H9 (cell line): ENCODE measurements at regions not wholly inside any gene's neighbourhood (a gene's known extent, or its start where the extent isn't known, plus 50 kb on each side); places are given as distances from the start of the nearest gene placed in this dataset.

ENCODE experiments used
- DNase-seq: peaks from one replicate; pipeline ENCODE4 v3.0.0-alpha.2; 2017
- H2AFZ ChIP-seq: one replicate; pipeline ENCODE4 v1.6.1; 2013; ENCODE audit warnings: mild to moderate bottlenecking, low read length, control low read depth, moderate library complexity
- H2AK5ac ChIP-seq: 2 replicates; pipeline ENCODE4 v1.6.1; 2013; ENCODE audit warnings: low read length, control low read depth, mixed read lengths; ENCODE audit not compliant: insufficient read length
- H2BK120ac ChIP-seq: one replicate; pipeline ENCODE4 v1.6.1; 2013; ENCODE audit warnings: low read depth, mild to moderate bottlenecking, low read length, control low read depth, inconsistent platforms; ENCODE audit not compliant: poor library complexity, severe bottlenecking
- H2BK12ac ChIP-seq: 2 replicates; pipeline ENCODE4 v1.6.1; 2013; ENCODE audit warnings: low read length, control low read depth, mixed read lengths, low read depth; ENCODE audit not compliant: insufficient read length
- H2BK15ac ChIP-seq: 2 replicates; pipeline ENCODE4 v1.6.1; 2013; ENCODE audit warnings: low read depth, low read length, control low read depth
- H2BK20ac ChIP-seq: one replicate; pipeline ENCODE4 v1.6.1; 2013; ENCODE audit warnings: low read depth, mild to moderate bottlenecking, low read length, control low read depth, inconsistent platforms; ENCODE audit not compliant: poor library complexity, severe bottlenecking
- H2BK5ac ChIP-seq: 2 replicates; pipeline ENCODE4 v1.6.1; 2013; ENCODE audit warnings: low read length, control low read depth, mixed read lengths; ENCODE audit not compliant: insufficient read length
- H3K14ac ChIP-seq: 2 replicates; pipeline ENCODE4 v1.6.1; 2013; ENCODE audit warnings: low read length, control low read depth; ENCODE audit not compliant: insufficient read depth
- H3K18ac ChIP-seq: 2 replicates; pipeline ENCODE4 v1.6.1; 2013; ENCODE audit warnings: low read depth, mild to moderate bottlenecking, mixed read lengths, low read length, control low read depth; ENCODE audit not compliant: insufficient read length
- H3K23ac ChIP-seq: 2 replicates; pipeline ENCODE4 v1.6.1; 2013; ENCODE audit warnings: low read length, control low read depth, mixed read lengths, low read depth; ENCODE audit not compliant: insufficient read length
- H3K23me2 ChIP-seq: 2 replicates; pipeline ENCODE4 v1.6.1; 2013; ENCODE audit warnings: low read depth, mild to moderate bottlenecking, mixed read lengths, low read length, control low read depth; ENCODE audit not compliant: insufficient read length, poor library complexity, severe bottlenecking
- H3K27ac ChIP-seq: 2 replicates; pipeline ENCODE4 v1.5.1; 2013; ENCODE audit warnings: low read length, control low read depth, mixed read lengths, low read depth; ENCODE audit not compliant: insufficient read length
- H3K27me3 ChIP-seq: 2 replicates; pipeline ENCODE4 v1.6.1; 2013; ENCODE audit warnings: low read length, control low read depth, inconsistent platforms; ENCODE audit not compliant: insufficient read depth
- H3K4ac ChIP-seq: 2 replicates; pipeline ENCODE4 v1.6.1; 2013; ENCODE audit warnings: low read depth, mild to moderate bottlenecking, control low read depth, inconsistent platforms, low read length, moderate library complexity
- H3K4me1 ChIP-seq: 2 replicates; pipeline ENCODE4 v1.6.1; 2013; ENCODE audit warnings: low read length, control low read depth, inconsistent platforms; ENCODE audit not compliant: insufficient read depth
- H3K4me2 ChIP-seq: 2 replicates; pipeline ENCODE4 v1.6.1; 2013; ENCODE audit warnings: low read length, control low read depth, mixed read lengths; ENCODE audit not compliant: insufficient read length, insufficient read depth
- H3K56ac ChIP-seq: 2 replicates; pipeline ENCODE4 v1.6.1; 2013; ENCODE audit warnings: low read depth, mild to moderate bottlenecking, mixed read lengths, low read length, control low read depth; ENCODE audit not compliant: insufficient read length
- H3K79me1 ChIP-seq: 2 replicates; pipeline ENCODE4 v1.6.1; 2013; ENCODE audit warnings: low read depth, mild to moderate bottlenecking, moderate library complexity, low read length, control low read depth, inconsistent platforms; ENCODE audit not compliant: insufficient read depth, poor library complexity, severe bottlenecking
- H3K79me2 ChIP-seq: 2 replicates; pipeline ENCODE4 v1.6.1; 2013; ENCODE audit warnings: low read length, control low read depth, inconsistent platforms; ENCODE audit not compliant: insufficient read depth
- H3K9ac ChIP-seq: 2 replicates; pipeline ENCODE4 v1.6.1; 2013; ENCODE audit warnings: low read length, control low read depth, mixed read lengths; ENCODE audit not compliant: insufficient read length; ENCODE audit errors: extremely low read depth
- H3K9me3 ChIP-seq: one replicate; pipeline ENCODE4 v1.6.1; 2013; ENCODE audit warnings: low read depth, low read length, inconsistent platforms; ENCODE audit not compliant: control insufficient read depth
- H3T11ph ChIP-seq: one replicate; pipeline ENCODE4 v1.6.1; 2013; ENCODE audit warnings: mild to moderate bottlenecking, low read length, control low read depth, inconsistent platforms
- H4K20me1 ChIP-seq: one replicate; pipeline ENCODE4 v1.6.1; 2013; ENCODE audit not compliant: control insufficient read depth, insufficient read length, insufficient read depth
- H4K5ac ChIP-seq: 2 replicates; pipeline ENCODE4 v1.6.1; 2013; ENCODE audit warnings: low read depth, mild to moderate bottlenecking, mixed read lengths, low read length, control low read depth; ENCODE audit not compliant: insufficient read length
- H4K8ac ChIP-seq: replicated peaks from 2 replicates; pipeline ENCODE4 v1.6.1; 2013; ENCODE audit warnings: low read length, control low read depth, mixed read lengths, low read depth; ENCODE audit not compliant: insufficient read length
- H4K91ac ChIP-seq: 2 replicates; pipeline ENCODE4 v1.6.1; 2013; ENCODE audit warnings: low read depth, mild to moderate bottlenecking, moderate library complexity, mixed read lengths, low read length, control low read depth; ENCODE audit not compliant: insufficient read length
- H3K27ac Mint-ChIP-seq, 3 experiments: 2 replicates in 2 of 3; 3 replicates in 1 of 3; pipeline ENCODE4 v1.8.0; 2020 to 2021; ENCODE audit warnings: mixed read lengths in 3 of 3, mild to moderate bottlenecking in 1 of 3, moderate library complexity in 1 of 3
- H3K27me3 Mint-ChIP-seq: 2 replicates; pipeline ENCODE4 v1.8.0; 2021; ENCODE audit warnings: low read depth, mild to moderate bottlenecking, moderate library complexity, mixed read lengths
- H3K36me3 Mint-ChIP-seq, 3 experiments: 2 replicates in 2 of 3; 3 replicates in 1 of 3; pipeline ENCODE4 v1.8.0; 2020 to 2021; ENCODE audit warnings: low read depth in 3 of 3, mixed read lengths in 3 of 3; ENCODE audit not compliant: insufficient read depth in 1 of 3
- H3K4me1 Mint-ChIP-seq, 2 experiments: 2 replicates each; pipeline ENCODE4 v1.8.0; 2020; ENCODE audit warnings: mixed read lengths in 2 of 2
- H3K4me3 Mint-ChIP-seq, 2 experiments: 2 replicates in 1 of 2; 3 replicates in 1 of 2; pipeline ENCODE4 v1.8.0; 2020 to 2021; ENCODE audit warnings: mild to moderate bottlenecking in 2 of 2, mixed read lengths in 2 of 2, moderate library complexity in 1 of 2
- H3K9me3 Mint-ChIP-seq, 2 experiments: 2 replicates in 1 of 2; 3 replicates in 1 of 2; pipeline ENCODE4 v1.8.0; 2020; ENCODE audit warnings: mild to moderate bottlenecking in 2 of 2, mixed read lengths in 2 of 2, moderate library complexity in 1 of 2
- WGBS: extraction: QIAGEN DNeasy Blood & Tissue Kit; methylation state at CpG from one replicate; pipeline ENCODE4 v1.1.7; 2013; ENCODE audit warnings: missing lambda C conversion rate, low lambda C conversion rate, mixed read lengths; ENCODE audit not compliant: insufficient read length; ENCODE audit errors: extremely low coverage; 5-methylcytosine and 5-hydroxymethylcytosine counted together
- TF ChIP-seq, protein P1 (sequence below): fragments of 200-600 bp; sonication (generic); conservative IDR thresholded peaks from 3 replicates; pipeline ENCODE4 v1.8.0; 2021; ENCODE audit warnings: antibody characterized with exemption, mild to moderate bottlenecking

GRCh38 chr2:12096788-12097449 lies 350.5 kb downstream of the LPIN1 start:
- no CpG with 5 or more reads among the region's 7 CpGs for WGBS
- no peak for DNase-seq
- H4K91ac ChIP-seq, result no peak overlapping the region

More at GRCh38 chr2:12096788-12097449, 350.5 kb downstream of the LPIN1 start:
- Mint-ChIP-seq H3K4me3 (peak overlapping the region in 1 of 2 experiments; percentile 21; a peak in 3 of 5 replicates), H3K27ac (peak overlapping the region in 1 of 3 experiments; percentile 33; a peak in 3 of 7 replicates), H3K4me1 (peaks cover 36 to 44% of the 10 kb centered on the region in 2 experiments), H3K36me3 (peaks cover 0 to 3% (median 0%) of the 10 kb centered on the region in 3 experiments; a peak in 3 of 7 replicates), H3K27me3 (no peaks in the 10 kb centered on the region), H3K9me3 (no peaks in the 10 kb centered on the region)
- H2AK5ac ChIP-seq, result no peak overlapping the region
- no peak overlapping the region for H2BK12ac ChIP-seq
- H4K5ac ChIP-seq, result no peak overlapping the region
- H3K56ac ChIP-seq, result no peak overlapping the region
- H3K9me3 ChIP-seq, result no peaks in the 10 kb centered on the region
- H3K23me2 ChIP-seq, result no peaks in the 10 kb centered on the region
- H3K4me1 ChIP-seq, result peaks cover 17% of the 10 kb centered on the region
- no peaks in the 10 kb centered on the region for H3K79me2 ChIP-seq
- TF ChIP-seq, protein P1, sequence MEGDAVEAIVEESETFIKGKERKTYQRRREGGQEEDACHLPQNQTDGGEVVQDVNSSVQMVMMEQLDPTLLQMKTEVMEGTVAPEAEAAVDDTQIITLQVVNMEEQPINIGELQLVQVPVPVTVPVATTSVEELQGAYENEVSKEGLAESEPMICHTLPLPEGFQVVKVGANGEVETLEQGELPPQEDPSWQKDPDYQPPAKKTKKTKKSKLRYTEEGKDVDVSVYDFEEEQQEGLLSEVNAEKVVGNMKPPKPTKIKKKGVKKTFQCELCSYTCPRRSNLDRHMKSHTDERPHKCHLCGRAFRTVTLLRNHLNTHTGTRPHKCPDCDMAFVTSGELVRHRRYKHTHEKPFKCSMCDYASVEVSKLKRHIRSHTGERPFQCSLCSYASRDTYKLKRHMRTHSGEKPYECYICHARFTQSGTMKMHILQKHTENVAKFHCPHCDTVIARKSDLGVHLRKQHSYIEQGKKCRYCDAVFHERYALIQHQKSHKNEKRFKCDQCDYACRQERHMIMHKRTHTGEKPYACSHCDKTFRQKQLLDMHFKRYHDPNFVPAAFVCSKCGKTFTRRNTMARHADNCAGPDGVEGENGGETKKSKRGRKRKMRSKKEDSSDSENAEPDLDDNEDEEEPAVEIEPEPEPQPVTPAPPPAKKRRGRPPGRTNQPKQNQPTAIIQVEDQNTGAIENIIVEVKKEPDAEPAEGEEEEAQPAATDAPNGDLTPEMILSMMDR, result no peak
- H2AFZ ChIP-seq, result no peak overlapping the region
- H2BK20ac ChIP-seq, result no peak overlapping the region
- no peak overlapping the region for H3K18ac ChIP-seq
- no peak overlapping the region for H3K9ac ChIP-seq
- H3K4me2 ChIP-seq, result peak overlapping the region; percentile 40
- no peak overlapping the region for H3K27ac ChIP-seq
- H2BK5ac ChIP-seq, result no peak overlapping the region
- H3K4ac ChIP-seq, result no peak overlapping the region
- H3K27me3 ChIP-seq, result no peaks in the 10 kb centered on the region
- H4K20me1 ChIP-seq, result no peaks in the 10 kb centered on the region
- no peaks in the 10 kb centered on the region for H3K79me1 ChIP-seq
- H2BK120ac ChIP-seq, result no peak overlapping the region
- H3T11ph ChIP-seq, result no peak overlapping the region
- H3K14ac ChIP-seq, result no peak overlapping the region
- H4K8ac ChIP-seq, result no peak overlapping the region
- H3K23ac ChIP-seq, result no peak overlapping the region
- no peak overlapping the region for H2BK15ac ChIP-seq
